Panc1 (cell line): ENCODE measurements at regions not wholly inside any gene's neighbourhood (a gene's known extent, or its start where the extent isn't known, plus 50 kb on each side); places are given as distances from the start of the nearest gene placed in this dataset.

ENCODE experiments used
- ATAC-seq: fragments of 200-7000 bp; cut with Tn5 transposase; 2 replicates; pipeline ENCODE4 v1.9.1; 2020; ENCODE audit warnings: mild to moderate bottlenecking, moderate library complexity
- BruUV-seq: library from RNA; stranded (reverse); fragments of 400-500 nt; replicated peaks from 2 replicates; lab custom pipeline; 2021; lab: Mats Ljungman, UMichigan
- CTCF ChIA-PET: fragments of 300-600 bp; sonication (Branson Sonifier 250); formaldehyde crosslinking; loops from one replicate; lab custom pipeline; 2022; ENCODE audit warnings: antibody characterized with exemption; lab: Charles Lee
- POLR2A ChIA-PET: fragments of 300-600 bp; sonication (Branson Sonifier 250); formaldehyde crosslinking; loops from one replicate; lab custom pipeline; 2022; ENCODE audit warnings: antibody characterized with exemption; lab: Charles Lee
- DNase-seq: peaks from one replicate; pipeline ENCODE4 v3.0.0-alpha.2; 2010; ENCODE audit warnings: low read depth, low spot score
- H3K27ac ChIP-seq: 2 replicates; pipeline ENCODE4 v1.5.1; 2011; ENCODE audit warnings: mild to moderate bottlenecking, low read length, inconsistent platforms
- H3K27me3 ChIP-seq: fragments of 200-500 bp; sonication (Bioruptor generic); 2 replicates; pipeline ENCODE4 v1.6.0; 2014; ENCODE audit warnings: low read length, inconsistent platforms; ENCODE audit not compliant: control insufficient read depth, insufficient read depth
- H3K36me3 ChIP-seq: fragments of 200-500 bp; sonication (Bioruptor generic); 2 replicates; pipeline ENCODE4 v1.5.1; 2014; ENCODE audit warnings: inconsistent platforms, mild to moderate bottlenecking, low read length, moderate library complexity; ENCODE audit not compliant: control insufficient read depth, insufficient read depth
- H3K4me1 ChIP-seq: 2 replicates; pipeline ENCODE4 v1.5.1; 2011; ENCODE audit warnings: inconsistent platforms, mild to moderate bottlenecking, low read length, moderate library complexity; ENCODE audit not compliant: control insufficient read depth, insufficient read depth
- H3K4me3 ChIP-seq, 2 experiments: 2 replicates each; pipeline ENCODE4 v1.5.1; 2011 to 2012; ENCODE audit warnings: low read depth in 2 of 2, low read length in 2 of 2, mild to moderate bottlenecking in 2 of 2, inconsistent platforms in 1 of 2, moderate library complexity in 1 of 2
- H3K9me3 ChIP-seq: fragments of 200-500 bp; sonication (Bioruptor generic); 2 replicates; pipeline ENCODE4 v1.5.1; 2014; ENCODE audit warnings: low read depth, mild to moderate bottlenecking, inconsistent platforms, low read length, moderate library complexity; ENCODE audit not compliant: control insufficient read depth, insufficient read depth
- POLR2AphosphoS5 ChIP-seq: IDR thresholded peaks from 2 replicates; pipeline ENCODE4 v1.6.1; 2012; ENCODE audit warnings: mild to moderate bottlenecking, low read depth, low read length, moderate library complexity
- SIN3A ChIP-seq: IDR thresholded peaks from 2 replicates; pipeline ENCODE4 v1.6.1; 2012; ENCODE audit warnings: low read depth, mild to moderate bottlenecking, low read length, moderate library complexity, borderline replicate concordance; ENCODE audit not compliant: insufficient read depth
- TCF7L2 ChIP-seq: IDR thresholded peaks from 2 replicates; pipeline ENCODE4 v1.6.1; 2011; ENCODE audit warnings: mild to moderate bottlenecking, low read depth, low read length, inconsistent platforms
- in situ Hi-C: cut with HindIII; loops from 2 replicates; pipeline ENCODE4 v1.10.0; 2016; ENCODE audit warnings: low sequenced_read_pairs, low pct_unique_long_range_greater_than_20kb
- intact Hi-C: fragments of 100-400 bp; cut with micrococcal nuclease; formaldehyde crosslinking; loops from one replicate; pipeline ENCODE4 v1.10.0; 2022; ENCODE audit not compliant: unreplicated experiment
- TF ChIP-seq, protein P1 (sequence below): fragments of 450-650 bp; IDR thresholded peaks from 2 replicates; pipeline ENCODE4 v1.5.1; 2017; ENCODE audit warnings: mild to moderate bottlenecking
- TF ChIP-seq, protein P2 (sequence below), 2 experiments: IDR thresholded peaks; 2 replicates each; pipeline ENCODE4 v1.6.1; 2011 to 2012; ENCODE audit warnings: low read depth in 2 of 2, control low read depth in 1 of 2, low read length in 1 of 2, mild to moderate bottlenecking in 1 of 2, moderate library complexity in 1 of 2; ENCODE audit not compliant: insufficient read depth in 1 of 2

DNA sequence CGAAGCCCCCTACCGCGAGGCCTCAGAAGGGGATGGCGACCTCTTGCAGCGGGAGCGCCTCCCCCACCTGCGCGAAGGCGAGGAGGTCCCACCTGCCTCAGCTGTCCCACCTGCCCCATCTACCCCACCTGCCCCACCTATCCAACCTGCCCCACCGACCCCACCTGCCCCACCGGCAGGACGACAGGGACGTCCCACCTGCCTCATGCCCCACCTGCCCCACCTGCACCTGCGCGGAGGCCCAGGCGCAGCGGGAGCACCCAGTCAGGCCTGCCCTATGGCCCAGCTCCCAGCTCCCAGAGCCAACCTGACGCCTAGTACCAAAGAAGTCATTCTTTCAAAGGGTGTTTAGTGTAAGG, 489.1 kb upstream of the SMIM21 start:
- H3K9me3 ChIP-seq = no peaks in the 10 kb centered on the region
- intact Hi-C loops (no loop called here), in situ Hi-C loops (no loop called here)
- ChIA-PET POLR2A (no interaction called here), CTCF (no interaction called here)
- ATAC-seq = no peak
- H3K27me3 ChIP-seq = no peaks in the 10 kb centered on the region
- no peaks in the 10 kb centered on the region for H3K4me1 ChIP-seq
- H3K4me3 ChIP-seq = no peak overlapping the region
- H3K27ac ChIP-seq = no peak overlapping the region
- H3K36me3 ChIP-seq = no peaks in the 10 kb centered on the region
- no peak for DNase-seq
- TF ChIP-seq SIN3A (no peak), TCF7L2 (no peak), POLR2AphosphoS5 (no peak)
- TF ChIP-seq, protein P1, sequence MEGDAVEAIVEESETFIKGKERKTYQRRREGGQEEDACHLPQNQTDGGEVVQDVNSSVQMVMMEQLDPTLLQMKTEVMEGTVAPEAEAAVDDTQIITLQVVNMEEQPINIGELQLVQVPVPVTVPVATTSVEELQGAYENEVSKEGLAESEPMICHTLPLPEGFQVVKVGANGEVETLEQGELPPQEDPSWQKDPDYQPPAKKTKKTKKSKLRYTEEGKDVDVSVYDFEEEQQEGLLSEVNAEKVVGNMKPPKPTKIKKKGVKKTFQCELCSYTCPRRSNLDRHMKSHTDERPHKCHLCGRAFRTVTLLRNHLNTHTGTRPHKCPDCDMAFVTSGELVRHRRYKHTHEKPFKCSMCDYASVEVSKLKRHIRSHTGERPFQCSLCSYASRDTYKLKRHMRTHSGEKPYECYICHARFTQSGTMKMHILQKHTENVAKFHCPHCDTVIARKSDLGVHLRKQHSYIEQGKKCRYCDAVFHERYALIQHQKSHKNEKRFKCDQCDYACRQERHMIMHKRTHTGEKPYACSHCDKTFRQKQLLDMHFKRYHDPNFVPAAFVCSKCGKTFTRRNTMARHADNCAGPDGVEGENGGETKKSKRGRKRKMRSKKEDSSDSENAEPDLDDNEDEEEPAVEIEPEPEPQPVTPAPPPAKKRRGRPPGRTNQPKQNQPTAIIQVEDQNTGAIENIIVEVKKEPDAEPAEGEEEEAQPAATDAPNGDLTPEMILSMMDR = no peak
- TF ChIP-seq, protein P2, sequence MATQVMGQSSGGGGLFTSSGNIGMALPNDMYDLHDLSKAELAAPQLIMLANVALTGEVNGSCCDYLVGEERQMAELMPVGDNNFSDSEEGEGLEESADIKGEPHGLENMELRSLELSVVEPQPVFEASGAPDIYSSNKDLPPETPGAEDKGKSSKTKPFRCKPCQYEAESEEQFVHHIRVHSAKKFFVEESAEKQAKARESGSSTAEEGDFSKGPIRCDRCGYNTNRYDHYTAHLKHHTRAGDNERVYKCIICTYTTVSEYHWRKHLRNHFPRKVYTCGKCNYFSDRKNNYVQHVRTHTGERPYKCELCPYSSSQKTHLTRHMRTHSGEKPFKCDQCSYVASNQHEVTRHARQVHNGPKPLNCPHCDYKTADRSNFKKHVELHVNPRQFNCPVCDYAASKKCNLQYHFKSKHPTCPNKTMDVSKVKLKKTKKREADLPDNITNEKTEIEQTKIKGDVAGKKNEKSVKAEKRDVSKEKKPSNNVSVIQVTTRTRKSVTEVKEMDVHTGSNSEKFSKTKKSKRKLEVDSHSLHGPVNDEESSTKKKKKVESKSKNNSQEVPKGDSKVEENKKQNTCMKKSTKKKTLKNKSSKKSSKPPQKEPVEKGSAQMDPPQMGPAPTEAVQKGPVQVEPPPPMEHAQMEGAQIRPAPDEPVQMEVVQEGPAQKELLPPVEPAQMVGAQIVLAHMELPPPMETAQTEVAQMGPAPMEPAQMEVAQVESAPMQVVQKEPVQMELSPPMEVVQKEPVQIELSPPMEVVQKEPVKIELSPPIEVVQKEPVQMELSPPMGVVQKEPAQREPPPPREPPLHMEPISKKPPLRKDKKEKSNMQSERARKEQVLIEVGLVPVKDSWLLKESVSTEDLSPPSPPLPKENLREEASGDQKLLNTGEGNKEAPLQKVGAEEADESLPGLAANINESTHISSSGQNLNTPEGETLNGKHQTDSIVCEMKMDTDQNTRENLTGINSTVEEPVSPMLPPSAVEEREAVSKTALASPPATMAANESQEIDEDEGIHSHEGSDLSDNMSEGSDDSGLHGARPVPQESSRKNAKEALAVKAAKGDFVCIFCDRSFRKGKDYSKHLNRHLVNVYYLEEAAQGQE (IDR thresholded peaks at IDR 0.05; ENCODE audit: insufficient read depth in 1 of 2, low read depth in 2 of 2, low read length in 1 of 2) = no peak
- no TSS peak for BruUV-seq

DNA sequence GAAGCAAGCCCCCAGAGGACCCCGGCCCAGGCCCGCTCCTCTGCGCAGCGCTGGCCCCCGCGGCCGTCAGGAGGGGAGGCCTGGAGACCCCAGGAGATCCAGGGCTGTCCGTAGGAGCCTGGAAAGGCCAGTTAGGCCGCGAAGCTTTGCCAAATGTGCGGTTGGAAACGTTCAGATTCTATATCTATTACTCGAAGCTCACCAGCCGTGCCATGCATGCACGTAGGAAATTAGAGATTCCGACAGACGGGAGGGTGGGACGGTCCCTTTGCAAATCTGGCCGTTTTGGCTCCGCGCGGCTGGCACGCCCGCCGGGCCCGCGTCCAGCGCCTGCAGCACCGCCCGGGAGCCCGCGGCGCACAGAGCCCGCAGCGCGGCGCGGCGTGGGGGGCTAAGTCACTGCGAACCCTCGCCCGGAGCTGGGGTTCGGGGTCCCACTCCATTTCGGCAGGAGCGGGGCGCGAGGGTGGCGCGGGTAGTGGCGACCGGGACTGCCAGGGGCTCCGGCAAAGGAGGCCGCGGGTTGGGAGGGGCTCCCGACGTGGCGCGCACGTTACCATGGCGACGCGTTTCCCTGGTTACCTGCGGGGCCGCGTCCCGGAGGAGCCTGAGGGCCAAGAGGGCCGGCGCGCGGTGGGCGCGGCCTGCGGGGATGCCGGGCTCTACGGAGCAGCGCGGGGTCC, 488.6 kb upstream of the SMIM21 start:
- Histone ChIP-seq H3K27ac (no peak overlapping the region), H3K4me3 (no peak overlapping the region), H3K36me3 (no peaks in the 10 kb centered on the region), H3K27me3 (no peaks in the 10 kb centered on the region), H3K9me3 (no peaks in the 10 kb centered on the region), H3K4me1 (no peaks in the 10 kb centered on the region)
- in situ Hi-C loops (no loop called here), intact Hi-C loops (no loop called here)
- BruUV-seq = no TSS peak
- ChIA-PET CTCF (interaction anchor here (0.7 kb wide), 1 partner anchor 1091 kb away, joined by 3 read pairs; no protein-coding TSS in a partner anchor), POLR2A (no interaction called here)
- TF ChIP-seq SIN3A (no peak), POLR2AphosphoS5 (no peak), TCF7L2 (no peak)
- TF ChIP-seq, protein P2 (IDR thresholded peaks at IDR 0.05; ENCODE audit: insufficient read depth in 1 of 2, low read depth in 2 of 2, low read length in 1 of 2) = no peak
- TF ChIP-seq, protein P1 = no peak
- ATAC-seq = no peak
- DNase-seq = no peak
